NB4 (cell line): ENCODE measurements at regions not wholly inside any gene's neighbourhood (a gene's known extent, or its start where the extent isn't known, plus 50 kb on each side); places are given as distances from the start of the nearest gene placed in this dataset.

Experiments used
- DNase-seq: peaks from one replicate; pipeline ENCODE4 v3.0.0; 2010; ENCODE audit warnings: low read depth
- H3K4me3 ChIP-seq: one replicate; pipeline ENCODE4 v1.5.1; 2011; ENCODE audit warnings: mild to moderate bottlenecking, low read depth, low read length, moderate library complexity
- MYC ChIP-seq: IDR thresholded peaks from 2 replicates; pipeline ENCODE4 v1.6.1; 2011; ENCODE audit warnings: low read depth, low read length
- POLR2A ChIP-seq: IDR thresholded peaks from 2 replicates; pipeline ENCODE4 v1.6.1; 2011; ENCODE audit warnings: mild to moderate bottlenecking; ENCODE audit not compliant: insufficient read length; ENCODE audit errors: extremely low read depth
- TF ChIP-seq, protein P1 (sequence below): IDR thresholded peaks from 2 replicates; pipeline ENCODE4 v1.6.1; 2011; ENCODE audit warnings: low read depth, low read length
- TF ChIP-seq, protein P2 (sequence below): IDR thresholded peaks from one replicate; pipeline ENCODE4 v1.5.1; 2012; ENCODE audit warnings: low read depth, low read length

DNA sequence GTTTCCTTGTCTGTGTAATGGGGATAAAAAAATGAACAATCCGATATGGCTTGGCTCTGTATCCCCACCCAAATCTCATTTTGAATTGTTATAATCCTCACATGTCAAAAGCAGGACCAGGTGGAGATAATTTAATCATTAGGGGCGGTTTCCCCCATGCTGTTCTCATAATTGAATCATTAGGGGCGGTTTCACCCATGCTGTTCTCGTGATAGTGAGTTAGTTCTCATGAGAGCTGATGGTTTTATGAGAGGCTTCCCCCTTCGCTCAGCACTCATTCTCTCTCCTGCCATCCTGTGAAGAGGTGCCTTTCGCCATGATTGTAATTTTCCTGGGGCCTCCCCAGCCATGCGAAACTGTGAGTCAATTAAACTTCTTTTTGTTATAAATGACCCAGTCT is 633.5 kb downstream of the RAPGEF2 start:
- no peak overlapping the region for H3K4me3 ChIP-seq
- DNase-seq = no peak
- TF ChIP-seq POLR2A (no peak), MYC (no peak)
- TF ChIP-seq, protein P1, sequence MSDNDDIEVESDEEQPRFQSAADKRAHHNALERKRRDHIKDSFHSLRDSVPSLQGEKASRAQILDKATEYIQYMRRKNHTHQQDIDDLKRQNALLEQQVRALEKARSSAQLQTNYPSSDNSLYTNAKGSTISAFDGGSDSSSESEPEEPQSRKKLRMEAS = no peak
- TF ChIP-seq, protein P2, sequence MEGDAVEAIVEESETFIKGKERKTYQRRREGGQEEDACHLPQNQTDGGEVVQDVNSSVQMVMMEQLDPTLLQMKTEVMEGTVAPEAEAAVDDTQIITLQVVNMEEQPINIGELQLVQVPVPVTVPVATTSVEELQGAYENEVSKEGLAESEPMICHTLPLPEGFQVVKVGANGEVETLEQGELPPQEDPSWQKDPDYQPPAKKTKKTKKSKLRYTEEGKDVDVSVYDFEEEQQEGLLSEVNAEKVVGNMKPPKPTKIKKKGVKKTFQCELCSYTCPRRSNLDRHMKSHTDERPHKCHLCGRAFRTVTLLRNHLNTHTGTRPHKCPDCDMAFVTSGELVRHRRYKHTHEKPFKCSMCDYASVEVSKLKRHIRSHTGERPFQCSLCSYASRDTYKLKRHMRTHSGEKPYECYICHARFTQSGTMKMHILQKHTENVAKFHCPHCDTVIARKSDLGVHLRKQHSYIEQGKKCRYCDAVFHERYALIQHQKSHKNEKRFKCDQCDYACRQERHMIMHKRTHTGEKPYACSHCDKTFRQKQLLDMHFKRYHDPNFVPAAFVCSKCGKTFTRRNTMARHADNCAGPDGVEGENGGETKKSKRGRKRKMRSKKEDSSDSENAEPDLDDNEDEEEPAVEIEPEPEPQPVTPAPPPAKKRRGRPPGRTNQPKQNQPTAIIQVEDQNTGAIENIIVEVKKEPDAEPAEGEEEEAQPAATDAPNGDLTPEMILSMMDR = no peak

DNA sequence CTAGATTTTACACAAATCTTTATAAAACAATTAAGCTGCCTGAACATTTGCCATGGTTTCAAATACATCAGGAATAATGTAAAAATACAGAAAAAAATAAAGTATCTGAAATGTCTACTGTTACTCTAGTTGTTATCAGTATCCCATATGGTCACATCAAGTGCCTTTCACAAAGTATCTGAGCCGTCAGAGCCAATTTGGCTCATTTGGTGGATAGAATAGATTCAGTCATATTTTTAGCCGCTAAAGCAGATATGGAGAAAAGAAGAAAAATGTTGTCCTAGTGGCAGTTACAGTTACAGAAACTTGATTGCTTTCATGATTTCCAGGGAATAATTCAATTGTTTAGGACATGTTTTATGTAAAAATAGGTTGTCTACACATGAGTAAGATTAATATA is 641.1 kb downstream of the RAPGEF2 start:
- DNase-seq = no peak
- no peak for TF ChIP-seq MYC
- TF ChIP-seq, protein P2 = no peak
- H3K4me3 ChIP-seq = no peak overlapping the region

DNA sequence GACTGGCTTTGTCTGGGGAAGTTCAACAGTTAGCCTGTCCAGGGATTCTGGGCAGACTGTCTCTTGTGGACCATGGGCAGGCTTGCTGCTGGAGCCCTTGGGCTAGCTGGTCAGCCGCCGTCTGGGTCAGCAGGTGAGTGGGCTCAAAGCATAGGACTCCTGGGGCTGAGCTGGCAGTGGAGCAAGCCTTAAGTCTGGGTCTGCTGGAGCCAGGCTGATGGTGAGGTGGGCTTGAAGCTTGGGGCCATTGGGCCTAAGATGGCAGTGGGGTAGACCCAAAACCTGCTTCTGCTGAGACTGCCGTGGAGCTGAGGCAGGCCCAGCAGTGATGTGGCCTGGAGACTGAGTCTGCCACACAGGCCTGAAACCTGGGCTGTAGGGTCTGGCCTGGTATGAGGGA is 645.1 kb downstream of the RAPGEF2 start:
- TF ChIP-seq MYC (no peak), POLR2A (no peak)
- TF ChIP-seq, protein P2 = no peak
- TF ChIP-seq, protein P1 = no peak
- H3K4me3 ChIP-seq = no peak overlapping the region
- no peak for DNase-seq

DNA sequence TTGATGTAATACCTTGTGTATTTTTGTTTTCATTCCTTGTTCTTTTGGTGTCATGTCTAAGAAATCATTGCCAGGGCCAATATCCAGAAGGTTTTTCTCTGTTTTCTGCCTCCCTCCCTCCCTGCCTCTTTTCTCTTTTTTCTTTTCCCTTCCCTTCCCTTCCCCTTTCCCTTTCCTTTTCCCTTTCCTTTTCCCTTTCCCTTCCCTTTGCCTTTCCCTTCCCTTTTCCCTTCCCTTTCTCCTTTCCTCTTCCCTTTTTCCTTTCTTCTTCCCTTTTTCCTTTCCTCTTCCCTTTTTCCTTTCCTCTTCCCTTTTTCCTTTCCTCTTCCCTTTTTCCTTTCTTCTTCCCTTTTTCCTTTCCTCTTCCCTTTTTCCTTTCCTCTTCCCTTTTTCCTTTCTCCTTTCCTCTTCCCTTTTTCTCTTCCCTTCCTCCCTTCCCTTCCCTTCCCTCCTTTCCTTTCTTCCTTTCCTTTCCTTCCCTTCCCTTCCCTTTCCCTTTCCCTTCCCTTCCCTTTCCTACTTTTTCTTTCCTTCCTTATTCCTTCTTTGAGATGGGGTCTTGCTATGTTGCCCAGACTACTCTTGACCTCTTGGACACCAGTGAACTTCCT is 646.1 kb downstream of the RAPGEF2 start:
- TF ChIP-seq, protein P2 = no peak
- no peak for TF ChIP-seq MYC
- TF ChIP-seq, protein P1 = no peak
- TF ChIP-seq POLR2A = no peak
- no peak for DNase-seq
- no peak overlapping the region for H3K4me3 ChIP-seq

DNA sequence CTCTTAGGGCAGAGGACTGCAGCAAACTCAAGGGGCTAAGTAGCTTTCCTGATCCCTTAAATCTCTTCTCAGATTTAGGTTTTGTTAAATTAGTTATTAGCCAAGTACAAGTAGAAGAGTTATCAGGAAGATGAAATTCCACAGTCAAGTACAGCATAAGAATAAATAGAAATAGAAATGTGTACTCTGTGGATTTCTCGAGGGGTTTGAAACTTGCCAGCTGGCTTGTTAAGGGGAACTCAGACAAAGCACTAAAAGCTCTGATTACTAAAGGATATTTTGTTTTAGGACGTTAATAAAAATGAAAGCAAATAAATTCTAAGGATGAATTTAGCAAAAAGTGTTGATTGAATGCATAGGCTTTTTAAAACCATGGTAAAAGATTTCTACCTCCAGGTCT is 654.6 kb downstream of the RAPGEF2 start:
- no peak for DNase-seq
- no peak overlapping the region for H3K4me3 ChIP-seq
- no peak for TF ChIP-seq POLR2A
- no peak for TF ChIP-seq MYC
- TF ChIP-seq, protein P1 = no peak

DNA sequence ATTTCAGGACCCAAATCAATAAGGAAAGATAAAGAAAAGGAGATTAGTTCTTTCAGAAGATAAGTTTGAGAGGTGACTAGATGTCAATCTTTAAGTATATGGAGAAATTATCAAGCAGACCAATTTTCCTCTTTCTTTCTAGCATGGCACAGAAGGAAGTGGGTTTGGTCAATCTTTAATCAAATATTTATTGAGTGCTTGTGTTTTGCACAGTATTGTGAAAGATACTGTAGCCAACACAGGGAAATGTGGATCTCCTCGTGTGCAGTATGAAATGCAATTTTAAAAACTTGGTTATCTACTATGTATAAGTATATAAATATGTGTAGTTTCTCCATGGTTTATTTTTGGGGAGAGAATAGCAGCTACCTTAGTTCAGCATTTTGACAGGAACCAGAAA is 655.2 kb downstream of the RAPGEF2 start:
- TF ChIP-seq, protein P1 = no peak
- TF ChIP-seq, protein P2 = no peak
- TF ChIP-seq POLR2A (no peak), MYC (no peak)
- DNase-seq = no peak
- H3K4me3 ChIP-seq = no peak overlapping the region
